WTC11 (cell line): ENCODE measurements at regions not wholly inside any gene's neighbourhood (a gene's known extent, or its start where the extent isn't known, plus 50 kb on each side); places are given as distances from the start of the nearest gene placed in this dataset.

Experiments used
- CTCF ChIP-seq: fragments of 200-600 bp; IDR thresholded peaks from 2 replicates; pipeline ENCODE4 v1.8.0; 2022; ENCODE audit warnings: antibody characterized with exemption
- E2F5 ChIP-seq: sonication (generic); formaldehyde crosslinking; IDR thresholded peaks from 2 replicates; pipeline ENCODE4 v1.8.1; 2022; ENCODE audit warnings: mild to moderate bottlenecking, moderate library complexity, missing genetic modification reagents
- FOXP1 ChIP-seq: sonication (generic); formaldehyde crosslinking; IDR thresholded peaks from 2 replicates; pipeline ENCODE4 v1.8.0; 2022; ENCODE audit warnings: missing genetic modification reagents, mild to moderate bottlenecking, moderate library complexity, borderline replicate concordance
- USF2 ChIP-seq: sonication (generic); formaldehyde crosslinking; IDR thresholded peaks from 2 replicates; pipeline ENCODE4 v1.8.1; 2023; ENCODE audit warnings: mild to moderate bottlenecking, missing genetic modification reagents, moderate library complexity
- ZNF317 ChIP-seq: sonication (generic); formaldehyde crosslinking; IDR thresholded peaks from 2 replicates; pipeline ENCODE4 v1.8.1; 2023; ENCODE audit warnings: low read depth, mild to moderate bottlenecking, moderate library complexity, missing genetic modification reagents, borderline replicate concordance

- TF ChIP-seq E2F5 (CRISPR knock-in tag) (no peak), CTCF (no peak), FOXP1 (CRISPR knock-in tag) (no peak), ZNF317 (CRISPR knock-in tag) (no peak), USF2 (no peak)
Observed at GRCh38 chr14:86942936-86943335, 1050.0 kb downstream of the GALC start.
